ENCODE measurements at regions not wholly inside any gene's neighbourhood (a gene's known extent, or its start where the extent isn't known, plus 50 kb on each side); places are given as distances from the start of the nearest gene placed in this dataset.

- no peak for TF ChIP-seq KDM1A (IDR thresholded peaks at IDR 0.05)
- TF ChIP-seq GTF2F1 (IDR thresholded peaks at IDR 0.05; ENCODE audit: low read depth, low read length) = no peak
- TF ChIP-seq BRF1 (IDR thresholded peaks at IDR 0.05; ENCODE audit: borderline replicate concordance, extremely low read depth, insufficient read length) = no peak
- TF ChIP-seq, protein P1, sequence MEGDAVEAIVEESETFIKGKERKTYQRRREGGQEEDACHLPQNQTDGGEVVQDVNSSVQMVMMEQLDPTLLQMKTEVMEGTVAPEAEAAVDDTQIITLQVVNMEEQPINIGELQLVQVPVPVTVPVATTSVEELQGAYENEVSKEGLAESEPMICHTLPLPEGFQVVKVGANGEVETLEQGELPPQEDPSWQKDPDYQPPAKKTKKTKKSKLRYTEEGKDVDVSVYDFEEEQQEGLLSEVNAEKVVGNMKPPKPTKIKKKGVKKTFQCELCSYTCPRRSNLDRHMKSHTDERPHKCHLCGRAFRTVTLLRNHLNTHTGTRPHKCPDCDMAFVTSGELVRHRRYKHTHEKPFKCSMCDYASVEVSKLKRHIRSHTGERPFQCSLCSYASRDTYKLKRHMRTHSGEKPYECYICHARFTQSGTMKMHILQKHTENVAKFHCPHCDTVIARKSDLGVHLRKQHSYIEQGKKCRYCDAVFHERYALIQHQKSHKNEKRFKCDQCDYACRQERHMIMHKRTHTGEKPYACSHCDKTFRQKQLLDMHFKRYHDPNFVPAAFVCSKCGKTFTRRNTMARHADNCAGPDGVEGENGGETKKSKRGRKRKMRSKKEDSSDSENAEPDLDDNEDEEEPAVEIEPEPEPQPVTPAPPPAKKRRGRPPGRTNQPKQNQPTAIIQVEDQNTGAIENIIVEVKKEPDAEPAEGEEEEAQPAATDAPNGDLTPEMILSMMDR (IDR thresholded peaks at IDR 0.05 in 2 of 3, conservative IDR thresholded peaks at IDR 0.05 in 1 of 3; ENCODE audit: insufficient read depth in 2 of 3, low read depth in 1 of 3, low read length in 3 of 3) = no peak
Measured at GRCh38 chr2:239731998-239732665, 293.0 kb downstream of the NDUFA10 start.
